ENCODE measurements at regions not wholly inside any gene's neighbourhood (a gene's known extent, or its start where the extent isn't known, plus 50 kb on each side); places are given as distances from the start of the nearest gene placed in this dataset.
"Not testable (repeated sequence)": the region's sequence is repeated elsewhere in the genome, so short reads cannot be mapped to it uniquely, and the experiment has no call there.

GRCh38 chr2:198518935-198519334 is 714.5 kb downstream of the PLCL1 start:
- H3K27ac Mint-ChIP-seq (ENCODE audit: unreplicated experiment), result no peak overlapping the region
- H3K27me3 Mint-ChIP-seq (ENCODE audit: low read depth), result no peaks in the 10 kb centered on the region
- no peaks in the 10 kb centered on the region for H3K36me3 Mint-ChIP-seq (ENCODE audit: low read depth)
- no peaks in the 10 kb centered on the region for H3K4me1 Mint-ChIP-seq
- no peak overlapping the region for H3K4me3 Mint-ChIP-seq
- H3K9me3 Mint-ChIP-seq, result no peaks in the 10 kb centered on the region
- TF ChIP-seq CTCF (conservative IDR thresholded peaks at IDR 0.05), result no peak
- no peak for DNase-seq (ENCODE audit: low read depth, low spot score)

- no peak for DNase-seq (ENCODE audit: low read depth, low spot score)
- no peaks in the 10 kb centered on the region for H3K27me3 Mint-ChIP-seq (ENCODE audit: low read depth)
- H3K4me3 Mint-ChIP-seq, result no peak overlapping the region
- no peaks in the 10 kb centered on the region for H3K4me1 Mint-ChIP-seq
- no peak for TF ChIP-seq CTCF (conservative IDR thresholded peaks at IDR 0.05)
- H3K9me3 Mint-ChIP-seq, result no peaks in the 10 kb centered on the region
- H3K27ac Mint-ChIP-seq (ENCODE audit: unreplicated experiment), result no peak overlapping the region
- no peaks in the 10 kb centered on the region for H3K36me3 Mint-ChIP-seq (ENCODE audit: low read depth)
Measured at GRCh38 chr2:198517976-198518375, 713.6 kb downstream of the PLCL1 start.

- not testable (repeated sequence) for H3K9me3 Mint-ChIP-seq; H3K27ac Mint-ChIP-seq (ENCODE audit: unreplicated experiment); DNase-seq (ENCODE audit: low read depth, low spot score); H3K4me3 Mint-ChIP-seq; H3K36me3 Mint-ChIP-seq (ENCODE audit: low read depth); H3K4me1 Mint-ChIP-seq; H3K27me3 Mint-ChIP-seq (ENCODE audit: low read depth)
Measured at GRCh38 chr2:198508610-198509009, 704.2 kb downstream of the PLCL1 start.

- Mint-ChIP-seq H3K27ac (ENCODE audit: unreplicated experiment) (no peak overlapping the region), H3K4me3 (no peak overlapping the region), H3K4me1 (no peaks in the 10 kb centered on the region), H3K36me3 (ENCODE audit: low read depth) (no peaks in the 10 kb centered on the region), H3K9me3 (no peaks in the 10 kb centered on the region), H3K27me3 (ENCODE audit: low read depth) (no peaks in the 10 kb centered on the region)
- DNase-seq (ENCODE audit: low read depth, low spot score), result no peak
- no peak for TF ChIP-seq CTCF (conservative IDR thresholded peaks at IDR 0.05)
Measured at GRCh38 chr2:198499539-198499938, 695.1 kb downstream of the PLCL1 start.

- Mint-ChIP-seq H3K4me3 (no peak overlapping the region), H3K27ac (ENCODE audit: unreplicated experiment) (no peak overlapping the region), H3K4me1 (no peaks in the 10 kb centered on the region), H3K27me3 (ENCODE audit: low read depth) (no peaks in the 10 kb centered on the region), H3K36me3 (ENCODE audit: low read depth) (no peaks in the 10 kb centered on the region), H3K9me3 (no peaks in the 10 kb centered on the region)
- TF ChIP-seq CTCF (conservative IDR thresholded peaks at IDR 0.05), result no peak
- DNase-seq (ENCODE audit: low read depth, low spot score), result no peak
Measured at GRCh38 chr2:198498516-198498915, 694.1 kb downstream of the PLCL1 start.

- Mint-ChIP-seq H3K4me3 (no peak overlapping the region), H3K4me1 (no peaks in the 10 kb centered on the region), H3K27ac (ENCODE audit: unreplicated experiment) (no peak overlapping the region), H3K9me3 (no peaks in the 10 kb centered on the region), H3K27me3 (ENCODE audit: low read depth) (no peaks in the 10 kb centered on the region), H3K36me3 (ENCODE audit: low read depth) (no peaks in the 10 kb centered on the region)
- TF ChIP-seq CTCF (conservative IDR thresholded peaks at IDR 0.05), result no peak
- no peak for DNase-seq (ENCODE audit: low read depth, low spot score)
Measured at GRCh38 chr2:198498048-198498447, 693.7 kb downstream of the PLCL1 start.
